Thoracic aorta (tissue), 2 donors: ENCODE measurements at regions not wholly inside any gene's neighbourhood (a gene's known extent, or its start where the extent isn't known, plus 50 kb on each side); places are given as distances from the start of the nearest gene placed in this dataset.

Source experiments
- ATAC-seq: fragments of 150-250 bp; one replicate; pipeline ENCODE4 v1.8.0; 2017; ENCODE audit warnings: low read depth; ENCODE audit not compliant: insufficient number of reproducible peaks, low FRiP score
- DNase-seq: peaks from one replicate; pipeline ENCODE4 v3.0.0-alpha.2; 2020; ENCODE audit warnings: low spot score
- H3K27ac ChIP-seq, 2 donors: fragments of 200-600 bp; sonication (generic); 1 replicate in 1 of 2; 2 replicates in 1 of 2; pipeline ENCODE4 v1.5.1; 2016; ENCODE audit warnings: mild to moderate bottlenecking in 2 of 2, moderate library complexity in 2 of 2
- H3K27me3 ChIP-seq: fragments of 200-600 bp; sonication (generic); replicated peaks from 2 replicates; pipeline ENCODE4 v1.6.0; 2016; ENCODE audit warnings: mild to moderate bottlenecking; ENCODE audit not compliant: insufficient read depth
- H3K36me3 ChIP-seq: fragments of 200-600 bp; sonication (generic); one replicate; pipeline ENCODE4 v1.5.1; 2016
- H3K4me1 ChIP-seq, 2 donors: fragments of 200-600 bp; sonication (generic); 1 replicate in 1 of 2; 2 replicates in 1 of 2; pipeline versions ENCODE4 v1.5.1 to v1.6.0; 2016; ENCODE audit warnings: low read depth in 2 of 2, mild to moderate bottlenecking in 1 of 2; ENCODE audit not compliant: control insufficient read depth in 1 of 2
- H3K4me3 ChIP-seq: fragments of 200-600 bp; sonication (generic); 2 replicates; pipeline ENCODE4 v1.5.1; 2016; ENCODE audit warnings: mild to moderate bottlenecking
- H3K9me3 ChIP-seq: fragments of 200-600 bp; sonication (generic); 2 replicates; pipeline ENCODE4 v1.5.1; 2016
- TF ChIP-seq, protein P1 (sequence below): fragments of 200-600 bp; sonication (generic); IDR thresholded peaks from one replicate; pipeline ENCODE4 v1.5.1; 2019; ENCODE audit warnings: antibody characterized with exemption

DNA sequence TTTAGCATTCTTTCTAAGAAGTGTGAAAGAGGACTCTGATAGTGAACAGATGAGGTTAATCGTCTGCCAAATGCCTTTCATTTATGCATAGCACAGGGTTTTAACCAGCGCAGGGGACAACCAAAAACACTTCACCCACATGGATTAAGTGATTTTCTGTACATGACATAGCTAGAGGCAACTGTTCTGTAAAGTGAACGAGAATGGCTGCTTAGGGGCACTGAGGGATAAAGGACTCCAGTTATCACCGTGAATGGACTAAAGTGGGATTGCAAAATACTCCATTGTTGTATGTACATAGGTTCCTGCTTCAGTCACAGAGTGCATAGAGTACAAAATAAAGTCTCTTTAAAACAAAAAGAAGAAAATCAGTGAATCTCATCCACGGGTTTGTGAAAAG, 456.8 kb downstream of the DMAC1 start:
- ATAC-seq (no peak), DNase-seq (no peak)
- Histone ChIP-seq H3K4me3 (no peak overlapping the region), H3K27ac (no peak overlapping the region), H3K27me3 (no peaks in the 10 kb centered on the region), H3K4me1 (no peaks in the 10 kb centered on the region), H3K9me3 (no peaks in the 10 kb centered on the region), H3K36me3 (no peaks in the 10 kb centered on the region)
- TF ChIP-seq, protein P1, sequence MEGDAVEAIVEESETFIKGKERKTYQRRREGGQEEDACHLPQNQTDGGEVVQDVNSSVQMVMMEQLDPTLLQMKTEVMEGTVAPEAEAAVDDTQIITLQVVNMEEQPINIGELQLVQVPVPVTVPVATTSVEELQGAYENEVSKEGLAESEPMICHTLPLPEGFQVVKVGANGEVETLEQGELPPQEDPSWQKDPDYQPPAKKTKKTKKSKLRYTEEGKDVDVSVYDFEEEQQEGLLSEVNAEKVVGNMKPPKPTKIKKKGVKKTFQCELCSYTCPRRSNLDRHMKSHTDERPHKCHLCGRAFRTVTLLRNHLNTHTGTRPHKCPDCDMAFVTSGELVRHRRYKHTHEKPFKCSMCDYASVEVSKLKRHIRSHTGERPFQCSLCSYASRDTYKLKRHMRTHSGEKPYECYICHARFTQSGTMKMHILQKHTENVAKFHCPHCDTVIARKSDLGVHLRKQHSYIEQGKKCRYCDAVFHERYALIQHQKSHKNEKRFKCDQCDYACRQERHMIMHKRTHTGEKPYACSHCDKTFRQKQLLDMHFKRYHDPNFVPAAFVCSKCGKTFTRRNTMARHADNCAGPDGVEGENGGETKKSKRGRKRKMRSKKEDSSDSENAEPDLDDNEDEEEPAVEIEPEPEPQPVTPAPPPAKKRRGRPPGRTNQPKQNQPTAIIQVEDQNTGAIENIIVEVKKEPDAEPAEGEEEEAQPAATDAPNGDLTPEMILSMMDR, result no peak

DNA sequence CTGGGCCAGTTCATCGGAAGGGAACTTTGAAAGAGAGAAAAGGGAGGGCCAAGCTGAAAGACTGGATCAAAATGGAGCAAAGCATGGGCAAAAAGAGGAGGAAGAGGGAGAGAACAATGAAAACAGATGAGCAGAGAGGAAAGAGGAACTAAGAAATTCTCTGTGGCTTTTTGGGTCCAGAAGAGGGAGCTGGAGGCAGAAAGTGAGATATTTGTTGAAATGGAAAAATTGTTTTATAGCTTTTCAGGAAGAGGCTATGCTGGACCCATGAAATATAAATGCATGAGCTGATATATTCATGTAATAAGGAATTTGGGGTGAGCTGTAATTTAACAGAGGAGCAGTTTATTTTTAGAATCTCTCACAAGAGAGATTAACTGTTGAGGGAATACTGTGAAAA, 457.3 kb downstream of the DMAC1 start:
- Histone ChIP-seq H3K4me1 (no peaks in the 10 kb centered on the region), H3K9me3 (no peaks in the 10 kb centered on the region), H3K36me3 (no peaks in the 10 kb centered on the region), H3K27me3 (no peaks in the 10 kb centered on the region), H3K4me3 (no peak overlapping the region), H3K27ac (no peak overlapping the region)
- ATAC-seq (no peak), DNase-seq (no peak)
- TF ChIP-seq, protein P1, result no peak

- H3K4me1 ChIP-seq, result no peaks in the 10 kb centered on the region
- H3K27me3 ChIP-seq, result no peaks in the 10 kb centered on the region
- TF ChIP-seq, protein P1, result no peak
- H3K9me3 ChIP-seq, result no peaks in the 10 kb centered on the region
- ATAC-seq, result no peak
- DNase-seq, result no peak
- H3K4me3 ChIP-seq, result no peak overlapping the region
- no peak overlapping the region for H3K27ac ChIP-seq
- no peaks in the 10 kb centered on the region for H3K36me3 ChIP-seq
Measured at GRCh38 chr9:7341571-7341970, 458.0 kb downstream of the DMAC1 start.

- no peak for ATAC-seq
- no peak for DNase-seq
- Histone ChIP-seq H3K36me3 (no peaks in the 10 kb centered on the region), H3K27ac (no peak overlapping the region), H3K4me3 (no peak overlapping the region), H3K9me3 (no peaks in the 10 kb centered on the region), H3K4me1 (no peaks in the 10 kb centered on the region), H3K27me3 (no peaks in the 10 kb centered on the region)
- TF ChIP-seq, protein P1, result no peak
Measured at GRCh38 chr9:7340451-7340850, 459.1 kb downstream of the DMAC1 start.

DNA sequence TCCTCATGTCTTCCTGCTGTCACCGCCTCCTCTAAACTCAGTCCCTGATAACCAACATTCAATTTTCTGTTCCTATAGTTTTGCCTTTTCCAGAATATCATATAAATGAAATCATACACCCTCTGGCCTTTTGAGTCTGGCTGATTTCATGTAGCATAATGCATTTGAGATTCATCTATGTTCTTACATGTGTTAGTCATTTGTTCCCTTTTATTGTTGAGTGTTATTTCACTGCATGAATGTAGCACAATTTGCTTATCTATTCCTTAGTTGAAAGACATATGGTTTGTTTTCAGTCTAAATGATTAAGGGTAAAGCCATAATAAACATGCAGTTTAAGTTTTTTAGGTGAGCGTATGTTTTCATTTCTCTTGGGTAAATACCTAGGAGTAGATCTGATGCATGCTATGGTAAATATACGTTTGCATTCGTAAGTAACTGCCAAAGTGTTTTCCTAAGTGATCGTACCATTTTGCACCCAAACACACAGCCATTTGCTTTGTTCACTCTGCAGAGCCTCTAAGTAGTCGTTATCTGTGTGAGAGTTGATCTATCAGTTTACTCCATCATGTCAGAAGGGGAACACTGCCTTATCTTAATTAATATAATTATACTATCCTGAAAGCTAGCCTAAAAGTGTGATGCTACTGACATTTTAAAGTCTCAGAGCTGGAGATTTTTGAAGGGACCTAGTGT, 460.8 kb downstream of the DMAC1 start:
- Histone ChIP-seq H3K4me3 (no peak overlapping the region), H3K4me1 (no peaks in the 10 kb centered on the region), H3K9me3 (no peaks in the 10 kb centered on the region), H3K36me3 (no peaks in the 10 kb centered on the region), H3K27ac (no peak overlapping the region), H3K27me3 (no peaks in the 10 kb centered on the region)
- ATAC-seq, result no peak
- no peak for DNase-seq
- TF ChIP-seq, protein P1, result no peak
